ENCODE measurements at regions not wholly inside any gene's neighbourhood (a gene's known extent, or its start where the extent isn't known, plus 50 kb on each side); places are given as distances from the start of the nearest gene placed in this dataset.

GRCh38 chr11:82384308-82384707 lies 349.4 kb downstream of the FAM181B start:
- FAIRE-seq: no peak
- H4K20me1 ChIP-seq (ENCODE audit: insufficient read depth, low read length): no peaks in the 10 kb centered on the region
- ATAC-seq: no peak; the same call in 2 of the 3 replicates
- no peaks in the 10 kb centered on the region for H3K4me1 ChIP-seq (ENCODE audit: insufficient read depth, low read length)
- H3K79me2 ChIP-seq (ENCODE audit: insufficient read depth, low read length): no peaks in the 10 kb centered on the region
- no peaks in the 10 kb centered on the region for H3K9me3 ChIP-seq (ENCODE audit: low read length)
- no peak overlapping the region for H3K4me2 ChIP-seq (ENCODE audit: low read depth, low read length)
- H3K36me3 ChIP-seq (replicated peaks in 1 of 2; ENCODE audit: control insufficient read depth in 1 of 2, insufficient read depth in 2 of 2, low read length in 2 of 2): no peaks in the 10 kb centered on the region
- intact Hi-C loops (cut with micrococcal nuclease; ENCODE audit: unreplicated experiment): no loop called here
- no TSS peak for BruUV-seq (replicated peaks)
- TF ChIP-seq MAF1 (CRISPR knock-in tag; IDR thresholded peaks at IDR 0.05; ENCODE audit: borderline replicate concordance): no peak
- no peak for TF ChIP-seq SOX13 (IDR thresholded peaks at IDR 0.05)
- no peak for TF ChIP-seq SOX13 (CRISPR knock-in tag; conservative IDR thresholded peaks at IDR 0.05 in 1 of 2, IDR thresholded peaks at IDR 0.05 in 1 of 2)
- TF ChIP-seq TMF1 (CRISPR knock-in tag; IDR thresholded peaks at IDR 0.05; ENCODE audit: low read depth): no peak
- TF ChIP-seq HOXA9 (CRISPR knock-in tag; IDR thresholded peaks at IDR 0.05; ENCODE audit: borderline replicate concordance): no peak
- no peak for TF ChIP-seq TSC22D2 (CRISPR knock-in tag; IDR thresholded peaks at IDR 0.05; ENCODE audit: borderline replicate concordance)
- H3K4me3 ChIP-seq (replicated peaks in 1 of 3; ENCODE audit: insufficient read depth in 1 of 3, low read depth in 2 of 3, low read length in 3 of 3): no peak overlapping the region
- no peaks in the 10 kb centered on the region for H3K27me3 ChIP-seq (ENCODE audit: control insufficient read depth in 1 of 2, insufficient read depth in 2 of 2, low read length in 2 of 2)
- no peak overlapping the region for H3K27ac ChIP-seq (ENCODE audit: extremely low read length, insufficient read depth, low read length)
- WGBS (ENCODE audit: low lambda C conversion rate): 9% methylated on average over 1 of the region's 1 CpG
- in situ Hi-C loops (cut with HindIII; ENCODE audit: extremely low pct_ligation_motif_present, low pct_unique_long_range_greater_than_20kb): no loop called here
- H3K9ac ChIP-seq (ENCODE audit: insufficient read depth, low read depth, low read length): no peak overlapping the region
- ChIA-PET CTCF (ENCODE audit: low intra/inter-chr PET ratio, low total read pairs) (no interaction called here), POLR2A (no interaction called here)
- no peak for DNase-seq (ENCODE audit: low spot score)
- no peak overlapping the region for H2AFZ ChIP-seq (ENCODE audit: low read length)

- 0% methylated on average over 4 of the region's 4 CpGs for WGBS (ENCODE audit: low lambda C conversion rate)
- CTCF ChIA-PET (ENCODE audit: low intra/inter-chr PET ratio, low total read pairs): no interaction called here
- intact Hi-C loops (cut with micrococcal nuclease; ENCODE audit: unreplicated experiment) (loop anchor here (2.0 kb wide), 1 partner anchor 15 kb away; no protein-coding TSS in a partner anchor), in situ Hi-C loops (cut with HindIII; ENCODE audit: extremely low pct_ligation_motif_present, low pct_unique_long_range_greater_than_20kb) (no loop called here)
- POLR2A ChIA-PET: no interaction called here
- no peak overlapping the region for H3K9ac ChIP-seq (ENCODE audit: insufficient read depth, low read depth, low read length)
- H4K20me1 ChIP-seq (ENCODE audit: insufficient read depth, low read length): no peaks in the 10 kb centered on the region
- H3K4me2 ChIP-seq (ENCODE audit: low read depth, low read length): no peak overlapping the region
- no peaks in the 10 kb centered on the region for H3K9me3 ChIP-seq (ENCODE audit: low read length)
- no peak for ATAC-seq
- H3K4me1 ChIP-seq (ENCODE audit: insufficient read depth, low read length): no peaks in the 10 kb centered on the region
- no peak for FAIRE-seq
- H3K27me3 ChIP-seq (ENCODE audit: control insufficient read depth in 1 of 2, insufficient read depth in 2 of 2, low read length in 2 of 2): no peaks in the 10 kb centered on the region
- no TSS peak for BruUV-seq (replicated peaks)
- H3K79me2 ChIP-seq (ENCODE audit: insufficient read depth, low read length): no peaks in the 10 kb centered on the region
- no peak for DNase-seq (ENCODE audit: low spot score)
- H3K4me3 ChIP-seq (replicated peaks in 1 of 3; ENCODE audit: insufficient read depth in 1 of 3, low read depth in 2 of 3, low read length in 3 of 3): no peak overlapping the region
- no peak overlapping the region for H3K27ac ChIP-seq (ENCODE audit: extremely low read length, insufficient read depth, low read length)
- H2AFZ ChIP-seq (ENCODE audit: low read length): no peak overlapping the region
- H3K36me3 ChIP-seq (replicated peaks in 1 of 2; ENCODE audit: control insufficient read depth in 1 of 2, insufficient read depth in 2 of 2, low read length in 2 of 2): no peaks in the 10 kb centered on the region
- TF ChIP-seq NFE2L2 (IDR thresholded peaks at IDR 0.05; ENCODE audit: low read length) (no peak), ETV5 (CRISPR knock-in tag; IDR thresholded peaks at IDR 0.05; ENCODE audit: borderline replicate concordance) (no peak), CBX5 (CRISPR knock-in tag; IDR thresholded peaks at IDR 0.05; ENCODE audit: borderline replicate concordance) (no peak), FOXO1 (CRISPR knock-in tag; IDR thresholded peaks at IDR 0.05) (no peak), ZNF318 (CRISPR knock-in tag; IDR thresholded peaks at IDR 0.05) (no peak)
Observed at GRCh38 chr11:82373781-82374542, 359.7 kb downstream of the FAM181B start.
